ENCODE measurements at regions not wholly inside any gene's neighbourhood (a gene's known extent, or its start where the extent isn't known, plus 50 kb on each side); places are given as distances from the start of the nearest gene placed in this dataset.
A peak's percentile ranks its signal among the peaks of the same experiment; 100 is the strongest.
"Not testable (repeated sequence)": the region's sequence is repeated elsewhere in the genome, so short reads cannot be mapped to it uniquely, and the experiment has no call there.

GRCh38 chr9:71270554-71270953 lies 149.1 kb upstream of the TRPM3 start:
- DNase-seq (ENCODE audit: low spot score) = no peak

GRCh38 chr9:71269859-71270258 lies 148.4 kb upstream of the TRPM3 start:
- no peak for DNase-seq (ENCODE audit: low spot score)

DNA sequence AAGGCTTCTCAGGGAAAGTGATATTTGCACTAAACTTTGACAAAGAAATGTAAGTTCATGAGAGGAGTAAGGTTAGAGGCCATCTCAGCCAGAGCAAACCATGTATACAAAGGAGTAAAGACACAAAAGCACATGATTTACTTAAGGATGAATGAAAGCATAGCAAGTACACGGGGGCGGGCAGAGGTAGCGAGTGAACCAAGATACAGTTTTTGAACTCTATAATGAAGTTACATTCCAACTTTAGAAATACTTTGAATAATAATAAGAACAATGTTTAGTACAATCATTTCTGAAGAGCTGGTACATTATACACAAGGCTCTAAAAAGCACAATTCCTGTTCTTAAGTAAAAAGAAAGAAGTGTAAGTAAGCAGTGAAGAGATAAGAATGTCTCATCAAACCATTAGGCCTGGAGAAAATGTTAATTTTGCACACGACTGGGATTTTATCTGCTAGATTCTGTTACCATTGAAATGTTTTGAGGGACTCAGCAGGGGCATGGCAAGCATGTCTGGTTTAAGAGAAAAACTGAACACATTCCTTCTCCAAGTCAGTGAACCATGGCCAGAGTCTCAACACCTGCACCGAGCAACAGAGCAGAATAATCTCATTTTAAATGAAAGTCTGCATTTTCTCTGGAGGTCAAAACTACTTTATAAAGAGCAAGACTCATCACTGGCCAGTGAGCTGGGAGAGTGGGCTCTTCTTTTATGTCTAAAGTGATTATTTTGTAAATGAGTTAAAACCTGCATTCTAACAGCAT lies 147.6 kb upstream of the TRPM3 start:
- no peak for DNase-seq (ENCODE audit: low spot score)

GRCh38 chr9:71263451-71263850 lies 142.0 kb upstream of the TRPM3 start:
- DNase-seq (ENCODE audit: low spot score) = no peak

DNA sequence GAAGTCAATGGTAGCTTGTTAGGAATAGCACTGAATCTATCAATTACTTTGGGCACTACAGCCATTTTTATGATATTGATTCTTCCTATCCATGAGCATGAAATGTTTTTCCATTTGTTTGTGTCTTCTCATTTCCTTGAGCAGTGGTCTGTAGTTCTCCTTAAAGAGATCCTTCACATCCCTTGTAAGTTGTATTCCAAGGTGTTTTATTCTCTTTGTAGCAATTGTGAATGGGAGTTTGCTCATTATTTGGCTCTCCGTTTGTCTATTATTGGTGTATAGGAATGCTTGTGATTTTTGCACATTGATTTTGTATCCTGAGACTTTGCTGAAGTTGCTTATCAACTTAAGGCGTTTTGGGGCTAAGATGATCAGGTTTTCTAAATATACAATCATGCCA lies 139.0 kb upstream of the TRPM3 start:
- not testable (repeated sequence) for DNase-seq (ENCODE audit: low spot score)

DNA sequence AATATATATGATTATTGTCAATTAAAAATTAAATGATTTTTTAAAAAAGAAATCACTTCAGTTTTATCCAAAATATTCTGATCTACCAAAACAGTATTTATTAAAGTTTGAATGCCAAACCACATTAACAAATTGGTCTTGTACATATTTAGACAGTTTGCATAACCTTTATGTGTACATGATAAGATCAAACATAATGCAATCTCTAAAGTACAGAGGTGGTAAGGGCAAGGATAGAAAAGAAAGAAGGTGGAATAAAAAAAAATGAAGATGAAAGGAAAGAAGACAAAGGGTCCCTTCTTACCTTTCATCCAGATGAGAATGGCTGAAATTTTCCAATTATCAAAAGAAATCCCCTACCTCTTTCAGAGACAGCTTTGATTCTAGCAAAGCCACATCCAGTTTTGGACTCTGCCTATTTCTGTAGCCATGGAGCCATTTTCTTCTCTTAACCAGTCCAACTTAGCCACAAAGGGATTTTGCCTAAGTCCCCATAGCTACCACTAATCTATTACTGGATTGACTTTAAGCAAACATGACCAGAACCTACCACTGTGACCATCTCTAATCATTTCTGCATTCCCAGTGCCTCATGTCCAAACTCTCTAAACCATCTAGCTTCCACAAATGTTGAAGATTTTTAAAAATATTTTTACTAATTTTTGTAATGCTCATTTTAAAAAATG lies 133.3 kb upstream of the TRPM3 start:
- DNase-seq (ENCODE audit: low spot score) = no peak

DNA sequence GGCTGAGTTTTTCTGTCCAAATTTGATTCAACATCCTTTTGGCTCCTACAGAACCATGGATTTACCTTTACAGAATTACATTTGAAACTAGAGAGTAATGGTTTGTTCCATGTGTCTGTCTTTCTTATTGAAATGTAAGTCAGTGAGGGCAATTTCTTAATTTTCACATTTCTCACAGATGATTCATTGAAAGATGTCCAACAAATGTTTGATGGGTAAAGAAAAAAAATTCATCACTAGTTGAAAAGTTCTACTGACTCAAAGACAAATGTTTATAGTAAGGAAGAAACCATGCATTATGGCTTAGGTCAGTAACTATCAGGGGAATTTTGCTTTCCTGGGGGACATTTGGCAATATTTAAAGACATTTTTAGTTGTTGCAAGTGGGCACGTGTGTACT lies 131.6 kb upstream of the TRPM3 start:
- DNase-seq (ENCODE audit: low spot score) = no peak

GRCh38 chr9:71250581-71250980 lies 129.2 kb upstream of the TRPM3 start:
- DNase-seq (ENCODE audit: low spot score) = no peak

DNA sequence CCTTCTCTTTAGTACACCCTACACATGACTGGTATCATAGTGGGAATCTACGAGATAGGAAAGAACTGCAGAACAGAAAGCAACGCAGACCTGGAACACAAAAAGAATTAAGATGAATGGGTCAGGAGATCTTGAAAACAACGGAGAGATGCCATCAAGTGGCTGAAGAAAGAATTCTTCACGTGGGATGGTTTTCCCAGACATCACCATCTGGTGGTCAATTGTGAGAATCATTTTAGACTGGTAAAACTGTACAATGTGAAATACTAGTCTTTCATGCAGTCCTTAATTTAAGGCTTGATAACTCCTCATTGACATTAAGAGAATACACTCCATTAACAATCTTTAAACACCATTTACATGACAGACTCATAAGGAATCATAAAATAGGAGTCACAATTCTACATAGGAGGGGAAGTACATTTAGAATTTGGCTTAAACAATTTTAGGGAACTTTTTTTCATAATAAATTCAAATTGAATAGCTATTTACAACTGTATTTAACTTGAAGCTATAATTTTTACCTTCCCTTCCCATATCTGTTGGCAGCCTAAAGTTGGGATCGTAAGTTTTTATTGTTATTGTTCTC lies 128.4 kb upstream of the TRPM3 start:
- DNase-seq (ENCODE audit: low spot score) = peak; percentile 54

DNA sequence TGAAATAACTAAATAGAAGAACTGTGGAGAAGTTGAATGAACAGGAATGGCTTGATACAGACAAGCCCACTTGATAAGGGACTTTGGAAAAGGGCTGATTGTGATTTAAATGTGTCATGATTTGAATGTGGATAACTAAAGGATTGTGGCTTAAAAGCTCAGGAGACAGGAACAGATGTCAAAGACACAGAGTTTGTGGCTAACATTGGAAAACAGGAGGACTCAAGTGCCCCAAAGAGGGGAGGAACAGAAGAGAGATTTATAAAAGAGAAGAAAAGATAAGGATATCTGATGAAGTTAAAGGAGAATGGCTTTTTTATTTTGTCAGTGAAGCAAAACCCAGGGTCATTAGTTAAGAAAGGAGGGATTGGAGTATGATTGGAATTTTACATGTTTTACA lies 124.2 kb upstream of the TRPM3 start:
- DNase-seq (ENCODE audit: low spot score) = no peak

- no peak for DNase-seq (ENCODE audit: low spot score)
Observed at GRCh38 chr9:71243951-71244350, 122.5 kb upstream of the TRPM3 start.

- DNase-seq (ENCODE audit: low spot score) = no peak
Observed at GRCh38 chr9:71242081-71242480, 120.7 kb upstream of the TRPM3 start.

DNA sequence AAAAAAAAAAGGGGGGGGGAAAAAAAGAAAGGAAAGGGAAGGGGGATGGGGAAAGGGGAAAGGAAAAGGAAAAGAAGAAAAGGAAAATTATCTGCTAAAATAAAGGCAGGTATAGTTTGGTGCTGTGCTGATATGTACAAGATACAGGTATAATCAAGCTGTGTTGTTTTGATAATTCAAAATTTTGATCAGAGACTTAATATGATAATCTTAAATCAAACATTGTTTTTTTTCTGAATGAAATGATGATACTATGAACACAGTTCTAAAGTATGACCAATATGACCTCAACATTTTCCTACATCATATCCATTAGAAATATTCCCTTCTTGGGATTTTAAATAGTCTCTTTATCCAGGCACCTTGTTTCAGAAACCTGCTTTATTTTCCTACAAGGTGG lies 115.6 kb upstream of the TRPM3 start:
- no peak for DNase-seq (ENCODE audit: low spot score)

- no peak for DNase-seq (ENCODE audit: low spot score)
Observed at GRCh38 chr9:71233646-71234045, 112.2 kb upstream of the TRPM3 start.

DNA sequence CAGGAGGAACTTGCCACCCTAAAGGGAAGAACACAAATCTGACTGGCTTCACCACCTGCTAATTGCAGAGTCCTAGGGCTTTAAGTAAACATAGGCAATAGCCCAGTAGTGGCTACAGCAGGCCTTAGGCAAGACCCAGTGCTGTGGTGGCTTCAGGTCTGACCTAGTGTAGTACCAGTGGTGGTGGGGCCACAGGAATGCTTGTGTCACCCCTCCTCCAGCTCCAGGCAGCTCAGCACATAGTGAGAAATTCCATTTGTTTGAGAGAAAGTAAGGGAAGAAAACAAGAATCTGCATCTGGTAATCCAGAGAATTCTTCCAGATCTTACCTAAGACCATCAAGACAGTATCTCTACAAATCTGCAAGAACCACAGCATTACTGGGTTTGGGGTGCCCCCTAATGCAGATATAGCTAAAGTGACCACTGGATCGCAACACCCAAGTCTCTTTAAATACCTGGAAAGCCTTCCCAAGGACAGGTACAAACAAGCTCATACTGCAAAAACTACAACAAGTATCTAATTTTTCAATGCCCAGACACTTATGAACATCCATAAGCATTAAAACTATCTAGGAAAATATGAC lies 102.6 kb upstream of the TRPM3 start:
- no peak for DNase-seq (ENCODE audit: low spot score)

GRCh38 chr9:71218774-71219173 lies 97.4 kb upstream of the TRPM3 start:
- DNase-seq (ENCODE audit: low spot score) = no peak

GRCh38 chr9:71213633-71214032 lies 92.2 kb upstream of the TRPM3 start:
- DNase-seq (ENCODE audit: low spot score) = no peak

- DNase-seq (ENCODE audit: low spot score) = no peak
Observed at GRCh38 chr9:71210326-71210725, 88.9 kb upstream of the TRPM3 start.

GRCh38 chr9:71209890-71210289 lies 88.5 kb upstream of the TRPM3 start:
- no peak for DNase-seq (ENCODE audit: low spot score)

GRCh38 chr9:71202931-71203330 lies 81.5 kb upstream of the TRPM3 start:
- no peak for DNase-seq (ENCODE audit: low spot score)

- no peak for DNase-seq (ENCODE audit: low spot score)
Observed at GRCh38 chr9:71191708-71192107, 70.3 kb upstream of the TRPM3 start.

DNA sequence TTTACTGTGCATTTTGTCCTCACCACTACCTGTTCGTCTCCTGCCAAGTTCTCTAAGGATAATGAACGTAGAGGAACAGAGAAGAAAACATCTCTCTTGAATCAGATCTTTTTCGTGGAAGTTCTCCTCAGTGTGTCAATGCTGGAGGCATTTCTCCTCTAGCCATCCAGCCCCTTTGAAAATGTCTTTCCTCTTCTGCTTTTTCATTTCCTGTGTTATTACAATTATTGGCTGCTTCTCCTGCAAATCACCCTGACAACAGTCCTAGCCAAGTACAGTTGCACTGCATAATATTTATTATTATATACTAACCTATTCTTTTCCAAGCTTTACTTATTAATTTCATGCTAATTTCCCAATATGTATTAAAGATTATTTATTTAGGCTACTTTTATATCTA lies 61.8 kb upstream of the TRPM3 start:
- DNase-seq (ENCODE audit: low spot score) = no peak

- DNase-seq (ENCODE audit: low spot score) = no peak
Observed at GRCh38 chr9:71179183-71179582, 57.8 kb upstream of the TRPM3 start.
